ENCODE measurements at regions not wholly inside any gene's neighbourhood (a gene's known extent, or its start where the extent isn't known, plus 50 kb on each side); places are given as distances from the start of the nearest gene placed in this dataset.

DNA sequence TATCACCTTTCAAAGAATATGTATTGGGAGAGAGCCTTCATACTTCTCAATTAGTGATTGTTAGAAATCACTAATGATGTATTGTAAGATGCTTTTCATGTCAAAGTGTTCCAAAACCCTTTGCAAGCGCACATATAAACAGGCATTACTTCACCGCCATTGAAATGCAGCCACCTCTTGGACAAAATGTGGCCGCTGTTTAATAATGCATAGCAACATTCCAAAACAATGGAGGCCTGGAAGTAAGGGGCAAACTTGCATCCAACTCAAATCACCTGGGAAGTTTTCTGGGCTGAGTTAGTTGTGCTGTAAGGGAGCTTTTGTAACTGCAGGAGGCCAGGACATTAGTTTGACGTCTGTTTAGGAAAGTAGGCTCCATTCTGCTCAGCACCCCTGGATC lies 438.1 kb downstream of the FGF9 start:
- H3K4me3 ChIP-seq = no peak overlapping the region
- no peaks in the 10 kb centered on the region for H3K9me3 ChIP-seq
- 87 to 88% methylated on average over 4 of the region's 4 CpGs for WGBS, 2 donors
- no peak for FAIRE-seq
- DNase-seq = no peak
- no peak for ATAC-seq
- peaks cover 12 to 43% (median 39%) of the 10 kb centered on the region in 3 donors for H3K4me1 ChIP-seq
- intact Hi-C loops (cut with DNase I) = no loop called here
- no peak overlapping the region for H3K27ac ChIP-seq
- TF ChIP-seq, protein P1, sequence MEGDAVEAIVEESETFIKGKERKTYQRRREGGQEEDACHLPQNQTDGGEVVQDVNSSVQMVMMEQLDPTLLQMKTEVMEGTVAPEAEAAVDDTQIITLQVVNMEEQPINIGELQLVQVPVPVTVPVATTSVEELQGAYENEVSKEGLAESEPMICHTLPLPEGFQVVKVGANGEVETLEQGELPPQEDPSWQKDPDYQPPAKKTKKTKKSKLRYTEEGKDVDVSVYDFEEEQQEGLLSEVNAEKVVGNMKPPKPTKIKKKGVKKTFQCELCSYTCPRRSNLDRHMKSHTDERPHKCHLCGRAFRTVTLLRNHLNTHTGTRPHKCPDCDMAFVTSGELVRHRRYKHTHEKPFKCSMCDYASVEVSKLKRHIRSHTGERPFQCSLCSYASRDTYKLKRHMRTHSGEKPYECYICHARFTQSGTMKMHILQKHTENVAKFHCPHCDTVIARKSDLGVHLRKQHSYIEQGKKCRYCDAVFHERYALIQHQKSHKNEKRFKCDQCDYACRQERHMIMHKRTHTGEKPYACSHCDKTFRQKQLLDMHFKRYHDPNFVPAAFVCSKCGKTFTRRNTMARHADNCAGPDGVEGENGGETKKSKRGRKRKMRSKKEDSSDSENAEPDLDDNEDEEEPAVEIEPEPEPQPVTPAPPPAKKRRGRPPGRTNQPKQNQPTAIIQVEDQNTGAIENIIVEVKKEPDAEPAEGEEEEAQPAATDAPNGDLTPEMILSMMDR (IDR thresholded peaks at IDR 0.05) = no peak
- H3K36me3 ChIP-seq = no peaks in the 10 kb centered on the region
- H3K27me3 ChIP-seq = no peaks in the 10 kb centered on the region

- DNase-seq (peak in 5 of 6 donors; percentile 65 to 78 (median 74)), FAIRE-seq (no peak), ATAC-seq (peak; percentile 85 to 94 (median 88))
- 38% methylated on average over 6 of the region's 6 CpGs for WGBS, 2 donors
- Histone ChIP-seq H3K27me3 (no peaks in the 10 kb centered on the region), H3K9me3 (no peaks in the 10 kb centered on the region), H3K36me3 (no peaks in the 10 kb centered on the region), H3K4me3 (no peak overlapping the region), H3K4me1 (peaks cover 12 to 43% (median 39%) of the 10 kb centered on the region in 3 donors), H3K27ac (no peak overlapping the region)
- intact Hi-C loops (cut with DNase I) = no loop called here
- TF ChIP-seq, protein P1 (IDR thresholded peaks at IDR 0.05) = no peak
Measured at GRCh38 chr13:22110368-22110767, 439.5 kb downstream of the FGF9 start.

GRCh38 chr13:22111152-22111783 lies 440.4 kb downstream of the FGF9 start:
- no peak for ATAC-seq
- Histone ChIP-seq H3K9me3 (no peaks in the 10 kb centered on the region), H3K36me3 (no peaks in the 10 kb centered on the region), H3K4me3 (no peak overlapping the region), H3K27ac (no peak overlapping the region), H3K4me1 (peaks cover 12 to 43% (median 39%) of the 10 kb centered on the region in 3 donors), H3K27me3 (no peaks in the 10 kb centered on the region)
- 83 to 87% methylated on average over 8 of the region's 8 CpGs for WGBS, 2 donors
- no peak for FAIRE-seq
- TF ChIP-seq, protein P1 (IDR thresholded peaks at IDR 0.05) = no peak
- DNase-seq = no peak
- intact Hi-C loops (cut with DNase I) = no loop called here

DNA sequence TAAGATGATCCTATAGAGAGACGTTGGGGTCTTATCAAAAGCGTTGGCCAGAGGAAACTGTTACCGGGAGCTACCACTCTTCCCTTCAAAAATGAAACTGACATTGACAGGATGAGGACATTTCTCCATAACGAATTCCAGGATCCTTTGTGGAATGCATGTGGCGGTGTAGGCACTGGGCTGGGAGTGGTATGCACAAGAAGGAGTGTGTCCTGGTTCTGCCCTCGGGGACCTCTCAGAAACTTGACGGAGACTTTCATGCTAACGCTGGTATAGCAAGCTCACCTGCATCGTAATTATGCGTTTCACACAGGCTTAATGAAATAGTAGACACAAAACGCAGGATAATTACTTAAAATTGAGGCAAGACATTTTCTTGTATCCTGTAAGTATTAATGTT lies 441.1 kb downstream of the FGF9 start:
- Histone ChIP-seq H3K9me3 (no peaks in the 10 kb centered on the region), H3K36me3 (no peaks in the 10 kb centered on the region), H3K4me3 (no peak overlapping the region), H3K27me3 (no peaks in the 10 kb centered on the region), H3K4me1 (peaks cover 12 to 42% (median 39%) of the 10 kb centered on the region in 3 donors), H3K27ac (no peak overlapping the region)
- no peak for FAIRE-seq
- DNase-seq = no peak
- 90% methylated on average over 11 of the region's 11 CpGs for WGBS, 2 donors
- intact Hi-C loops (cut with DNase I) = no loop called here
- no peak for ATAC-seq
- TF ChIP-seq, protein P1 (IDR thresholded peaks at IDR 0.05) = no peak

- Histone ChIP-seq H3K4me3 (no peak overlapping the region), H3K27ac (no peak overlapping the region), H3K27me3 (no peaks in the 10 kb centered on the region), H3K9me3 (no peaks in the 10 kb centered on the region), H3K4me1 (peaks cover 7 to 30% (median 29%) of the 10 kb centered on the region in 3 donors), H3K36me3 (no peaks in the 10 kb centered on the region)
- DNase-seq = no peak
- intact Hi-C loops (cut with DNase I) = no loop called here
- no peak for FAIRE-seq
- ATAC-seq = no peak
- 95 to 96% methylated on average over 11 of the region's 11 CpGs for WGBS, 2 donors
- TF ChIP-seq, protein P1 (IDR thresholded peaks at IDR 0.05) = no peak
Measured at GRCh38 chr13:22112956-22113745, 442.3 kb downstream of the FGF9 start.
